Kasumi-1 (cell line): ENCODE measurements at regions not wholly inside any gene's neighbourhood (a gene's known extent, or its start where the extent isn't known, plus 50 kb on each side); places are given as distances from the start of the nearest gene placed in this dataset.
A peak's percentile ranks its signal among the peaks of the same experiment; 100 is the strongest.

ENCODE experiments used
- DNase-seq, 2 experiments: peaks; one replicate each; lab custom pipeline; 2025; lab: John Stamatoyannopoulos, UW

GRCh38 chrX:96311366-96311765 is 373.3 kb upstream of the DIAPH2 start:
- DNase-seq = no peak

DNA sequence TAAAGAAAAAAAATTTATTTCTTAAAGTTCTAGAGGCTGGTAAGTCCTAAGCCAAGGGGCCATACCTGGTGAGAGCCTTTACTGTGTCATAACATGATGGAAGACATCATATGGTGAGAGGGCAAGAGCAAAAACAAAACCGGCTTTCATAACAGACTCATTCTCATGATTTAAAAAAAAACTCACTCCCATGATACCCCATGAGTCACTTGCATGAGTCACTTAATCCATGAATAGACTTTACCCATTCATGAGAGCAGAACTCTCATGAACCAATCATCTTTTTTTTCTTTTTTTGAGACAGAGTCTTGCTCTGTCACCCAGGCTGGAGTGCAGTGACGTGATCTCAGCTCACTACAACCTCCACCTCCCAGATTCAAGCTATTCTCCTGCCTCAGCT is 369.7 kb upstream of the DIAPH2 start:
- no peak for DNase-seq

GRCh38 chrX:96361844-96362243 is 322.8 kb upstream of the DIAPH2 start:
- no peak for DNase-seq

GRCh38 chrX:96372313-96373046 is 312.2 kb upstream of the DIAPH2 start:
- peak; percentile 63 to 76 for DNase-seq

DNA sequence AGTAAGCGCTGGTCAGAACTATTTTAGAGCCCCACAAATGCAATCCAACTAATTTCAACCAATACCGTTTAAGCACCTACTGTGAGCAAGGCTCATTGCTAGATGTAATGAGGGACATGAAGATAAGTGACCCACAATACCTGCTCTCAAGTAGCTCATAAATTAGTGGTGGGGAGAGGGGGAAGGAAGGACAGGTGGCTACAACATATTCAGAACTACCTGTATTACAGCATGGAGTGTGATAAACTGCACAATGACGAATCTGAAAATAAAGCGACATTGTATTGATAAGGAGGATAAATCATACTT is 311.6 kb upstream of the DIAPH2 start:
- DNase-seq = no peak

DNA sequence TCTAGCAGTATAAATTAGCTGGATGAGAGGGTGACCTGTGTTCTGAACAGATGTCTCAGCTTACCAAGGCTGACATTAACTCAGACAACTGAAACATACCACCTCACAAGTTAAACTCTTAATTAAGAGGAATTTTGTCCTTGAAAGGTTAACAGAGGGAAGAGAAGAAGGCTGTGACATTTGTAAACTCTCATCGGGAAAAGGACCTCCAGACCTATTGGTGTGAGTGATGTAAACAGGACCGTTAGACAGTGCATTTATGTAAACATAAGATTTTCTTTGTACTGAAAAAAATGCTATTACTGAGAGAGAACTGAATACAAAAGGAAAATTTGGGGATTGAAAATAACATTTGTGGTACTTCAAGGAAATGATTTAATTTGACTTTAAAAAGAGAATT is 308.4 kb upstream of the DIAPH2 start:
- no peak for DNase-seq

DNA sequence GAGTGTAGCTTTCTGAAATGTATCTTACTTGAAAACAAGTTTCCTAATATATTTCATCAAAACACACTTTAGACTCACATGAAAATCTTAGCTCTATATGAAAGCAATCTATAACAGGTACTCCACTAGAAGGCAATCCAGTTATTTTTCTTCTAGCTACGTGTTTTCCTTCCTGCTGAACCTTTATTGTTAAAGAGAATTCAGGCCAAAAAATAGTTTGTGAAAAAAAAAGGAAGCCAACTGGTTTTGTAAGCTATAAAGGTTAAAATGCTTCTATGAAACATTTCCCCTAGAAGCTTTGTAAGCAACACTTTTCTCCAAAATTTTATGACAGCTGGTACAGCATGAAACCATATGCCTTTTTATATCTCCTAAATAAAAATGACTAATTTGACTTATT is 304.7 kb upstream of the DIAPH2 start:
- no peak for DNase-seq

- no peak for DNase-seq
Observed at GRCh38 chrX:96382018-96382417, 302.6 kb upstream of the DIAPH2 start.

- DNase-seq = no peak
Observed at GRCh38 chrX:96383428-96383827, 301.2 kb upstream of the DIAPH2 start.

DNA sequence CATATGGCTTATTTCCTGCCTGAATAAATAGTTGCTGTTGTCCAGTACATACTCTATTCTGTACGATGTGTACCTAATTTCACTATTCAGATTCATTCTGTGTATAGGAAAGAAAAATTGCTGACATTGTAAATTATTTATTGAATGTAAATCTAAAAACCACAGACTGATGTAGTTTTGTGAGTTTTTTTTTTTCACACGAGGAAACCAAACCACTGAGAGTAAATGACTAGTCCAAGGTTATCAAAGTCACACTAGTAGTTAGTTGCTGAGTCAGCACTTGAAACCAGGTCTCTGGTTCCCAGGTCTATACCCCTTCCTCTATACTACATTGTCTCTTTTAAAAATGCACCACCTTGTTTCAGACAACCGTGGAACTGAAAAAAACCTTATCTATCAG is 298.3 kb upstream of the DIAPH2 start:
- no peak for DNase-seq

DNA sequence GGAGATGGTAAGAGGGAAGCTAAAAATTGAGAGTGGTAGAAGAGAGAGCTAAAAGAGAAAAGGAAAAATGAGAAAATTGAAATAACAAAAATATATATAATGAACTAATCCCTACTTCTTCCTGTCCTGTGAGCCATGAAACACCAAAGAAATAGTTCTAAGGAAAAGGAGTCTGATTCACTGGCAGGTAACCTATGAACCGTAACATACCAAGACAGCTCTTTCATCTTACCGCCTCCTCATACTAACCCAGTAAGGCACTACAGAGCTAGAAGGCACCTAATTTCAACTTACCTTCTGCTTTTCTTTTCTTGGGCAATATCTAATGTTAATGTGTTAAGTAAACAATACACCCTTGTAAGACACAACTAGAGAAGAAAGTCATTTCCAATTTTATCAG is 297.7 kb upstream of the DIAPH2 start:
- DNase-seq = no peak

- DNase-seq = no peak
Observed at GRCh38 chrX:96387801-96388200, 296.8 kb upstream of the DIAPH2 start.

DNA sequence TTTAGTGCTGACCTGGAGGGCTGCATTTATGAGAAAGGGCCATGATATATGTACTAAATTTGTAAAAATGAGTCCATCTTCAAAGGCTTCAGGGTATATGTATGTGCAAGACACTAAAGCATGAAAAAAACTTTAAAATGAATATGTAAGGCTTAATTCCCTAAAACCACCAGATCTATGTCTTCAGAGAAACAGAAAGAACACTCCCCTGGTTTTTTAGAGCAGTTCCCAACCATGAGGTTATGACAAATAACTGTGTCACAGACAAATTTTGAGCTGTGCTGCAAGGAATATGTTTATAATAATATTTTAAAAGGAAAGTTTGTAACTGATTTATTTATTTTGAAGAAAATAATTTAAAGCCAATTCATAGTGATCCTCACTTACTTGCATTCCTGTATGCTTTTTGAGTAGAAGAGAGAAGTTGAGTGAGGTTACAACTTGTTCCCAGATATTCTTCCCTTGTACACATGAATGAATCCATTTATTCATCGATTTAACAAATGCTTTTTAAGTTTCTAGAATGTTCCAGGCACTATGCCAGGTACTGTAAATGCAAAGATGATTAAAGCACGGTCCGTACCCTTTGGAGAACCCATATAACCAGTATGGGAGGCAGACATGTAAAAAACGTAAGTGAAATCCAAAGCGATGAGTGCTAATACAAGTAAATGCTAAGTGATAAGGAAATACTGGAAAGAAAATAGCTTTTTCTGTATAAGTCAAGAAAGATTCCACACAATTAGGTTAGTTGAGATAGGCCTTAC is 295.2 kb upstream of the DIAPH2 start:
- DNase-seq = no peak

DNA sequence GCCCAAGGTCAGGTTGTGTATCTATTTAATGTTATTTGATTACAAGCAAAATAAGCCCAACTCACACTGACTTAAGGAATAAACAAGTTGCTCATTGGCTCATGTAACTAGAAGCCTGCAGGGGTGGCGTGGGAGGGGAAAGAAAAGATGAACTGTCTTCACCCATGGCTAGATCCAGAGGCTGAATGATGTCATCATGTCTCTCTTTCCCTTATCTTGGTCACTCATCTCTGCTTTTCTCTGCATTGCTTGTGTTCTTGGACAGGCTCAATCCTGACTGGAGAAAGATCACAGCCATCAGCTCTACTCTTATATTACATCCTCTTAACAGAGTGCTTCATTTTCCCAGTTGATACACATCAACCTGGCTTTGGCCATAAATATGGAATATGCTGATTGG is 290.0 kb upstream of the DIAPH2 start:
- no peak for DNase-seq

DNA sequence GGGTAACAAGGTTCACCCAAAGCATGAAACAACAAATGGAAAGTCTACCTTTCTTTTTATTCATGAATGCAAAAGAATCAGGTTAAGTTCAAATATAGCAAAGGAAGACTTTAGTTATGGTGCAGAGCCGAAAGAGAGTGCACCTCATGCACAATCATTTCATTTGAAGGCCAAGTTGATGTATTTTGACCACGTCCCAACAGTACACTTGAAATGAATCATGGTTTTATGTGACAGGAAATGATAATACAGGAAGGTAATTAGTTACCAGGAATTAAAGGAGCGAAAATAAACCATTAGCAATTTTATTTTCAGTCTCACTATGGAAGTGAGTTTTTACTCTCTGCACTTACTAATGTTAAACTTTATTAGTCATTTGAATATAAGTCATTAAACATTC is 281.2 kb upstream of the DIAPH2 start:
- no peak for DNase-seq

- no peak for DNase-seq
Observed at GRCh38 chrX:96405842-96406241, 278.8 kb upstream of the DIAPH2 start.

GRCh38 chrX:96407072-96407471 is 277.6 kb upstream of the DIAPH2 start:
- DNase-seq = no peak

DNA sequence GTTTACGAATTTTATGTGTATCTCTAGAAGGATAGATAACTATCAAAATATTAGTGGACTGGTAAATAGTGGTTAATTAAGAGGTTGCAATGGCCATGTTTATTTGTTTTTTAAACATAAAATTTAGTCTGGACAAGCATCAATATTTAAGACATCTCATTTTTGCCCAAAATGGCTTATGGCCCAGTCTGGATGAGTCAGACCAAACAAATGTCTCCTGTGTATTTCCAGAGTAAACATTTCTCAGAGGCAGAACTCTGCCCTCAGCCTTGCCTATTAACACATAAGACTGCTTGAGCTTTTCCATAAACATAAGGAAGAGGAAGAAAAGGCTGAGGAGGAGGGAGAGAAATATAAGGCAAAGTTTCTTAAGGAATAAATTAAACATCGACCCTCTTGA is 277.1 kb upstream of the DIAPH2 start:
- DNase-seq = no peak

DNA sequence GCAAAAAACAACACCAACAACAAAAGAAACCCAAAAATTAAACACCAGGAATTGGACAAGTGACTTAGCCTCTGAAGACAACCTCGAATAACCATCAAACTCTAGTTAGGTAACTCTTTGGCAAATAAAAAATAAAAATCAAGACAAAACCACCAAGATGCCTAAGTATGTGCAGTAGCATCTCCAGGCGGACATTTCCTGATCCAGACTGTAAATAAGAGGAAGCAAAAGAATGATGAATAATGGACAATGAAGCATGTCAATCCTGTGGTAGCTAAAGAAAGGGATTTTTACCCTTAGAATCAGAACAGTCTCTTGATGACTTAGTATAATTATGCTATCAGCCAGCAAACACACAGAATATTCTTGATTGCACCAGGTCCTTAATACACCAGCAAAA is 276.7 kb upstream of the DIAPH2 start:
- no peak for DNase-seq

- no peak for DNase-seq
Observed at GRCh38 chrX:96410927-96411326, 273.7 kb upstream of the DIAPH2 start.

- no peak for DNase-seq
Observed at GRCh38 chrX:96417695-96418094, 266.9 kb upstream of the DIAPH2 start.

DNA sequence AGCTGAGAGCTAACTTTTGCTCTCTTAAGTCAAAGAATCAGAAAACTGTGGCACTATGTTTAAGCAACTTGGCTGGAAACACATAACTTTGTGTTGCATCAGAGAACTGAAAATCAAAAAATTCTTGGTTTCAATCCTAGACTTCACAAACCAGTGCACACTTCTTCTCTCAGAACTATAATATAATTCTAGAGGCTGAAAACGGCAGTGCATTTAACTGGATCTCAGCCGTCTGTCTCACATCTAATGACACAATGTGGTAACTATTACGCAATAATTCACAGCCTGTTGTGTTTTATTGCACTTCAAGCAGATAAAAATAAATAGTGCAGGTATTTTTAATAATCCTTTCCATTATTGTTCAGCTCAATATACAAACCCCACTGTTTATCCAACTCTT is 260.6 kb upstream of the DIAPH2 start:
- peak; percentile 36 to 53 for DNase-seq

DNA sequence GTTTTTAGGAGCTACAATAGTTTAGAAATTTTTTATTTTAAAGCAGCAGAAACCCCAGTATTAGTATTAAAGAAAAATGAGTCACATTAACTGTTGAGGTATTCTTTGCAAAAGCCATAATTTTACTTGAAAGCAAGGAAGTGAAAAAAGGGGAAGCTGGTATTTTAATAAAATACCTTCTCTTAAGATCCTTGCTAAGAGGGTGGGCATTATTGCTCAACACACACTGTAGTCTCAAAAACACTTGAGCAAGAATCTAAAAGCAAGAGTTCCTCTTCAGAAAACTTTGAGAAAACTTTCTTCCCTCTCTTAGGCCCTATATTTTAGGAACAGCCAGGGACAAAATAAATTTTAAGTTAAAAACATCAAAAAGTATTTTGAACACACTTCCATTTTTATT is 259.4 kb upstream of the DIAPH2 start:
- DNase-seq = peak; percentile 69 to 81
